GM19452 (cell line): ENCODE measurements at regions not wholly inside any gene's neighbourhood (a gene's known extent, or its start where the extent isn't known, plus 50 kb on each side); places are given as distances from the start of the nearest gene placed in this dataset.

Experiments
- ATAC-seq: cut with Tn5 transposase; IDR thresholded peaks from one replicate; pipeline ENCODE4 v1.9.1; 2021; ENCODE audit not compliant: unreplicated experiment

- ATAC-seq: no peak
Measured at GRCh38 chr20:39855799-39856198, 833.2 kb downstream of the MAFB start.

- ATAC-seq: no peak
Measured at GRCh38 chr20:39855056-39855455, 834.0 kb downstream of the MAFB start.

DNA sequence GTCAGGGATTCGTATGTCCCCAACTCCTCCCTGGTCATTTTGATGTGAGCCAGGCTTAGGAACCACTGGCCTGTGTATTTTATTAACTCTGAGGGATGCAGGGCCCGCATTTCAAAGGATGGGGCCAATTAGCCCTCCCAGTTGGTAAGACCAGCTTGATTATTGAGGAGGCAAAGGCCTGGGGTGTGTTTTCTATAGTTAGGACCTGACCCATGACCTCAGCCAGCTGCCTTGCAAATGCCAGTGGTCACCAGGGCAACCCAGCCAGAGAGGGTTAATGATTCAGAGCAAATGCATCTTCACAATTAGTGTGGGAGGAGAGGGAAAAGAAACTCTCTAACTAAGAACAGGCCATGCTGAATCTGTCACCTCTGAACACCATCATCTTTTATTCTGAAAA is 835.4 kb downstream of the MAFB start:
- peak; percentile 88 for ATAC-seq

DNA sequence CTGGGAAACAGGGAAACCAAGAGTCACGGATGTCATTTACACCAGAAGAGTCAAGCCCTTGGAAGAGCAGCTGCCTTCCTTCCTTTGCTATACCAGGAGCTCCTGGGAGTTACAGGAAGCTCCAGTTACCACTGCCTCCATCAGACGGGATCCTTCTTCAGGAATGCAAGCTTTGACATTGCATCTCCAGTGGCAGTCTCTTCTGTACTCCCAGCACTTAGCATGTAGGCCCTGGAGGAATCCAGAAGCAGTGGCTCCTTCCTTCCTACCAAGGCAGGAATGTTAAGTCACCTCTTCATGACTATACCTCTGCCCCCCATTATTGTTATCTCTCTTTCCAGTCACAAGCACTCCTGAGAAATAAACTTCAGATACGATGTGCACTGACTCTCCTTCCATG is 836.0 kb downstream of the MAFB start:
- no peak for ATAC-seq

DNA sequence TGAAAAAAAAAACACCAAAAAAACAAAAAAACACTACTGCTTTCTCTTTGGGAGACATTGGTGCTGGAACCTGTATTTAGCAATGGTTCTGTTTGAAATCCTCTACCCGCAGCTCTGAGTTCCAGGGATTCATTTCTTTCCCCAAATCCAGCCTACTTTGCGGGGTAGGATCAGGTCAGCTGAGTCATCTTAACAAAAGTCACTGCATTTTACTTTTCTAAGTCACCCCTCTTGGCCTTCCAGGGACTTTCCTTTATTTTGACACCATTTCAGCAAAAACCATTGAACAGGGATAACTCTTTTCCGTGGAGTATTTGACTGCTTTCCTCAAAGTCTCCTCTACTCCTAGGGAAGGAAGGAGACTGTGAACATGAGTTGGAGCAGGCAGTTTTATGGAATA is 837.6 kb downstream of the MAFB start:
- no peak for ATAC-seq

DNA sequence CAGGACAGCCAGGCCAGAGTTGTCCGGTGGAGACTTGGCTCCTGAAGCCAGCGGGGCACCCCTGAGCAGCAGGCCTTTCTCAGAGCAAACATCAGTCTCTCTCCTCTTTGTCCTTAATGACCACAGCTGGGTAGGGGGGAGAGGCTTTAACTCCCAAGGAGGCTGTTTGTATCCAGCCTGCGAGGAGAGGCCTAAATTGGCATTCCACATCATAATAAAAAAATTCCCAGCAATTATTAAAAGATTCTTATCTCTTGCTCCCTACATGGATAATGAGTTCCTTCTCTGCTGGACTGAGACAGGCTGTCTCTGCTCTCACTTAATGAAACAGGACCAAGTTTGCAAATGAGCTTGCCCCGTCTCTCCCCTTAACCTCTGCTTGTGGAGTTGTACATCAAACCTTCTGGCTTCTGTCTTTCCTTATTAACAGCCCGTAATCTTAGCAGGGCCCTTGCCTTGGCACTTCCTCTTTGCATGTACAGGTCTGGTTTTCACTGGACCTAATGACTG is 838.2 kb downstream of the MAFB start:
- ATAC-seq: no peak

GRCh38 chr20:39850246-39850645 is 838.8 kb downstream of the MAFB start:
- ATAC-seq: no peak

GRCh38 chr20:39849664-39850063 is 839.4 kb downstream of the MAFB start:
- ATAC-seq: no peak

GRCh38 chr20:39849171-39849570 is 839.9 kb downstream of the MAFB start:
- ATAC-seq: no peak

GRCh38 chr20:39839399-39840119 is 849.5 kb downstream of the MAFB start:
- ATAC-seq: no peak

DNA sequence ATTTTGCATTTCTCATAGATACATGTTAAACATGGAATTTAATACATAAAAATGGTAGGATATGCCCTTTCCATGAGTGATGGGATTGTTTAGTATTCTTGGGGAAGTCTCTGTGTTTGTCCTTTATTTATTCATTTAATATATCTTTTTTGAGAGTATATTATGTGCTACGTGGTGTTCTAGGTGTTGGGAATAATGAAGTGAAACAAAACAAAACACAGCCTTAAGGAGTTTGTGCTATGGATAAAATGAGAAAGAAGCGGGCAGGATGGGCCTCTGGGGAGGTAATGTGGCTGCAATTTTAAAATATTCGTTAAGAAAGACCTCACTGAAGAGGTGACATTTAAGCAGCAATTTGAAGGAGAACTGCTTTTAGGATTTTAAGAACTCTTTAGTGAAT is 851.5 kb downstream of the MAFB start:
- no peak for ATAC-seq

GRCh38 chr20:39835130-39835842 is 853.8 kb downstream of the MAFB start:
- no peak for ATAC-seq

DNA sequence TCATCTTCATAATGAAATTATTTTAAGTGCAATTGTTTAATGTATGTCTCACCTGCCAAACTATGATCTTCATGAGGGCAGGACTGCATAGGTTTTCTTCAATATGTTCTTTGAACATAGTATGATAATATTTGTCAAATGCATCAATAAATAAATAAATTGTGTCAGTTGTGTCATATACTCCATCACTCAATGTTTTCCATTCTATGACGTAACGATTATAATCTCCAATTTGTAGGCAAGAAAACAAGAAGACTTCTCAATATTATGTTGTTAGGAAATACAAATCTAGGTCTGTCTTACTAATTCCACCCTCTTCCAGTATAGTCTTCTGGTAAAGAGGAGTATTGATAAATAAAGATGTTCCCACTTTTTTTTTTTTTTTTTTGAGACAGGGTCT is 858.1 kb downstream of the MAFB start:
- ATAC-seq: no peak

GRCh38 chr20:39829661-39830060 is 859.4 kb downstream of the MAFB start:
- ATAC-seq: peak; percentile 89

DNA sequence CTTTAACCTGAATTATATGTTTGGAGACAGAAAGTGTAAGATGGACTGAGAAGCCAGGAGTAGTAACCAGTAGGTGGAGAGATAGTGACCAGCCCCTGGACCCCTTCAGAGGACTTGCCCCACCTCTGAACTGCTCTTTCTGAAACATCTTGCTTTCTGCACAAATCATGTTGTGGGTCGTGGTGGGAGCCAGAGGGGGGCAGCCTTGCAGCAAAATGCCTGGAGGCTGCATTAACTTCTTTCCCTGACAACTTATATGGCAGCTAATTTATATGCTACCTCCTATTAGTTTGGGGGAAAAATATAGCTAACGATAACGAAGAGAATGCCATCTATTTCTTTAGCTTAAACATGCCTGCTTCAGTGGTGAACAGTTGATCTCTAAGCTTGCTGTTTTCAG is 859.8 kb downstream of the MAFB start:
- no peak for ATAC-seq

DNA sequence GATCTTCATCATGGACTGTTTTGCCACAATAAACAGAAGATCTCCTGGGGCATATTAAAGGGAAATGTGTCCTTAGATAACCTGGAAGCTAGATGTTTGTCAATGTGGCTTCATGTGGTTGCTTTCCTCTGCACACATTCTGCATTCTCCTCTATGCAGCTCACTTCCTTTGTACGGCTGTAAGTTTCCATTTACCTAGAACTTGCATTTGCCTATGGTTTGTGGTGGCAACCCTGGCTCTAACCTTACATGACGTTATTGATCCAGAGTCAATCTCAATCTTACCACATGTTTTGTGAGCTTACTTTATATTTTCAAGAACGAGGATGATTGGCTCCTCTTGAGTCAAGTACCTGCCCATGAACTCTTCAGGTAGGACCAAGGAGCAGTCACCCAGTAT is 863.1 kb downstream of the MAFB start:
- peak; percentile 61 for ATAC-seq

- no peak for ATAC-seq
Measured at GRCh38 chr20:39825524-39825923, 863.4 kb downstream of the DHX35 start.

GRCh38 chr20:39823224-39823623 is 861.1 kb downstream of the DHX35 start:
- no peak for ATAC-seq

DNA sequence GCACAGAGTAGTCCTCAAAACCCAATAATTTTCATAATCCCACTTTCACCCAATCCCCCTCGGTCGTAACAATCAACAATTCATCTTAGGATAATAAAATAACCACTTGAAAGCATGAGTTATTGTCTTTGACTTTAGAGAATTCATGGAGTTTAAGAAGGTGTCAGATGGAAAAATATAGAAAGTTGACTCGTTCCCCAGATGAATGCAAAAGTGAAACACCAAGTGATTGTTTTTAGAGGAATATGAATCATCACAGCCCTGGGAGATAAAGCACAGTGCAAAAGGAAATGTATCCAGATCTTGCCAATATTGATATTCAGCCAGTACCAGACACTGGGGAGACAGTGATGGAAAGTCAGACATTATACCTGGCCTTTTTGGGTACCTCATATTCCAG is 860.5 kb downstream of the DHX35 start:
- no peak for ATAC-seq

- no peak for ATAC-seq
Measured at GRCh38 chr20:39813190-39813829, 851.2 kb downstream of the DHX35 start.

- no peak for ATAC-seq
Measured at GRCh38 chr20:39812116-39812515, 850.0 kb downstream of the DHX35 start.

DNA sequence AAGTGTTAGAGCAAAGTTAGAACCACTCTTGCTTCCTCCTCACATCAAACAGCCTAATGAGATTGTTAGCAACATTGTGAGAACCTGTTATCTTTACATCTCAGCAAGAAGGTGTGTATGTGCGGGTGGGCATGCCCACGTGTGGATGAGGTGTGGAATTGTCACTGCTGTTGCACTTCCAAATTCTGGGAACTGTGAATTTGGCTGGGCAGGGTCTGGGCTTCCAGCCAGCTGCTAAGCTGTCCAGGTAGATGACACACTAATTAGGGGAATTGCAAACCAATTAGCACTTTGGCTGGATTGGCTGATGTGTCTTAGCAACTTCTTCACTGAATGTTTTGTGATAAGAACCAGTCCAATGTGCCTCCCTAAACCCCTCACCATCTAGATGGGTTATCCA is 848.2 kb downstream of the DHX35 start:
- ATAC-seq: no peak
